ENCODE measurements at regions not wholly inside any gene's neighbourhood (a gene's known extent, or its start where the extent isn't known, plus 50 kb on each side); places are given as distances from the start of the nearest gene placed in this dataset.
A peak's percentile ranks its signal among the peaks of the same experiment; 100 is the strongest.

- no peak overlapping the region for H2BK120ac ChIP-seq (ENCODE audit: low read depth, low read length)
- H3K23ac ChIP-seq (ENCODE audit: low read depth, low read length): no peak overlapping the region
- in situ Hi-C loops (cut with MboI; ENCODE audit: low sequenced_read_pairs) (no loop called here), intact Hi-C loops (cut with micrococcal nuclease) (no loop called here), dilution Hi-C loops (cut with HindIII; ENCODE audit: low sequenced_read_pairs, unreplicated experiment) (no loop called here)
- H2AFZ ChIP-seq (replicated peaks; ENCODE audit: low read length, poor library complexity): no peak overlapping the region
- no peak overlapping the region for H2AK5ac ChIP-seq (ENCODE audit: low read depth, low read length)
- no peak overlapping the region for H2BK20ac ChIP-seq (ENCODE audit: low read depth, low read length)
- no TSS peak for BruUV-seq (replicated peaks)
- no peak overlapping the region for H3K4me2 ChIP-seq (ENCODE audit: low read depth, low read length)
- no peaks in the 10 kb centered on the region for H3K27me3 ChIP-seq (ENCODE audit: control insufficient read depth, insufficient read depth, low read length)
- no peaks in the 10 kb centered on the region for H3K9me1 ChIP-seq (ENCODE audit: insufficient read depth, low read length)
- no peaks in the 10 kb centered on the region for H3K9me3 ChIP-seq (ENCODE audit: control insufficient read depth, insufficient read depth, low read length)
- H3K4me1 ChIP-seq (ENCODE audit: control insufficient read depth, insufficient read depth, low read length): peaks cover 2% of the 10 kb centered on the region; the same call in 1 of the 2 replicates
- H3K79me1 ChIP-seq (ENCODE audit: low read depth in 1 of 2, low read length in 2 of 2): no peaks in the 10 kb centered on the region
- H3K4me3 ChIP-seq (ENCODE audit: insufficient read depth, low read depth, low read length): no peak overlapping the region
- H2BK5ac ChIP-seq (ENCODE audit: low read depth, low read length, poor library complexity, severe bottlenecking): no peak overlapping the region
- no peak overlapping the region for H2AK9ac ChIP-seq (replicated peaks; ENCODE audit: low read depth, low read length, poor library complexity)
- no peak overlapping the region for H3K56ac ChIP-seq (ENCODE audit: extremely low read depth, insufficient read depth, low read length)
- no peak overlapping the region for H3K27ac ChIP-seq (ENCODE audit: insufficient read depth, low read length)
- WGBS, 2 experiments (ENCODE audit: extremely low coverage in 2 of 2, insufficient read length in 1 of 2): 100% methylated on average over 1 of the region's 4 CpGs; no CpG with 5 or more reads in 1 of the 2 experiments
- TF ChIP-seq RAD21 (IDR thresholded peaks at IDR 0.05; ENCODE audit: low read length): no peak
- no peak for TF ChIP-seq POLR2A (IDR thresholded peaks at IDR 0.05; ENCODE audit: low read depth, low read length)
- TF ChIP-seq NFE2L2 (IDR thresholded peaks at IDR 0.05; ENCODE audit: low read depth, low read length): peak; percentile 86
- no peak for TF ChIP-seq SMC3 (IDR thresholded peaks at IDR 0.05; ENCODE audit: low read depth, low read length)
- H3K4ac ChIP-seq (ENCODE audit: low read depth, low read length): no peak overlapping the region
- H3K36me3 ChIP-seq (ENCODE audit: control insufficient read depth, insufficient read depth, low read length): no peaks in the 10 kb centered on the region
- no peaks in the 10 kb centered on the region for H4K20me1 ChIP-seq (ENCODE audit: insufficient read depth, low read length)
- no peak overlapping the region for H4K8ac ChIP-seq (ENCODE audit: low read depth in 2 of 2, low read length in 2 of 2)
- H4K91ac ChIP-seq (ENCODE audit: insufficient read depth, low read depth, low read length): no peak overlapping the region
- no peak for ATAC-seq (ENCODE audit: low read depth)
- peak; percentile 8 for DNase-seq
- H3K9ac ChIP-seq (ENCODE audit: low read depth, low read length): no peak overlapping the region
- CTCF ChIA-PET: interaction anchor here (0.5 to 0.6 kb wide), 2 partner anchors 26 to 244 kb away, joined by 3 to 4 read pairs; no protein-coding TSS in a partner anchor
- no peak overlapping the region for H3K14ac ChIP-seq (replicated peaks; ENCODE audit: low read depth, low read length)
- H3K18ac ChIP-seq (ENCODE audit: low read depth, low read length): no peak overlapping the region
- POLR2A ChIA-PET (ENCODE audit: unreplicated experiment): no interaction called here
- no peak overlapping the region for H2BK15ac ChIP-seq (ENCODE audit: low read depth, low read length)
- no peak overlapping the region for H4K5ac ChIP-seq (ENCODE audit: low read depth, low read length)
Observed at GRCh38 chr13:34867590-34867989, 74.5 kb upstream of the NBEA start.

All from IMR-90 (cell line).